Glomerular endothelial cell (primary cell): ENCODE measurements at regions not wholly inside any gene's neighbourhood (a gene's known extent, or its start where the extent isn't known, plus 50 kb on each side); places are given as distances from the start of the nearest gene placed in this dataset.

ENCODE experiments used
- DNase-seq: peaks from one replicate; pipeline ENCODE4 v3.0.0-alpha.2; 2011; ENCODE audit warnings: low read depth, low spot score; ENCODE audit errors: extremely low read depth

DNA sequence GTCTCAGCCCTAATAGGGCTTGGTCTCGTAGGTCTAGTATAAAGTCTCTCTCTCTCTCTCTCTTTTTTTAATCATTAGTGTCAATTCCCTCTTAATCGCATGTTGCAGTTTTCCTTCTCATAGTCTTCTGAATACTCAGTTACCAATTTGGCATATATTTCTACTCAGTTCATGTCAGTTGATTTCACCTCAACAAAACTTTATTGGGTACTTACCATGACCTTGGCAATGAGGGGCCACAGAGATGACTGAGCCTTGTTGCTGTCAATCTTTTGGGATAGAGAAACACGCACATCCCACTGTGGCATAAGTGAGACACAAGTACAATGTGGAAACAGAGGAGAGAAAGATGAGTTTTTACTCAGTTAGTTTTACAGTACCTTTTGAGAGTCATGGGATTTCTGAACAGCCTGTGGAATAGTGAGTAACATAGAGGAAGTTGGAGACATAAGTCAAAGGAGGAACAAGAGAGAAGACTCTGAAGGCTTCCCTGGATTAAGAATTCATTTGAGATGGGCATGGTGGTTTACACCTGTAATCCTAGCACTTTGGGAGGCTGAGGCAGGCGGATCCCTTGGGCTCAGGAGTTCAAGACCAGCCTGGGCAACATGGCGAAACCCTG, 150.2 kb upstream of the CBLB start:
- DNase-seq, result no peak

DNA sequence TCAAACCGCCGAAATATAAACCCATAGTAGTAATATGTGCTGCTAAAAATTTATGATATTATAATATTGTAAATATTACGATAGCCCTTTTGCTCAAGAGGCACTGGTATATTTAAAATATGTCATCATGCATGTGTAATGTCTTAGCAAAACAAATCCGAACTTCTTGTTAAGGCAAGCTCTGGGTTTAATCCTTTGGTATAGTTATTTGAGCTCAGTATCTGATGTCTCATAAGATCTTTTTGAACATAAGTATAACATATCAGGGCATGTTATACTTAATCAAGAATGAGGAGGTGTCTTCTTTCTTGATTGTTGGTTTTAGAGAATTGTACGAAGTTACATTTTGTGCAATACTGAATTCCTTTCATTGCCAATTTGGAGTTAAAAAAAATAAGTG, 154.1 kb upstream of the CBLB start:
- DNase-seq, result no peak

DNA sequence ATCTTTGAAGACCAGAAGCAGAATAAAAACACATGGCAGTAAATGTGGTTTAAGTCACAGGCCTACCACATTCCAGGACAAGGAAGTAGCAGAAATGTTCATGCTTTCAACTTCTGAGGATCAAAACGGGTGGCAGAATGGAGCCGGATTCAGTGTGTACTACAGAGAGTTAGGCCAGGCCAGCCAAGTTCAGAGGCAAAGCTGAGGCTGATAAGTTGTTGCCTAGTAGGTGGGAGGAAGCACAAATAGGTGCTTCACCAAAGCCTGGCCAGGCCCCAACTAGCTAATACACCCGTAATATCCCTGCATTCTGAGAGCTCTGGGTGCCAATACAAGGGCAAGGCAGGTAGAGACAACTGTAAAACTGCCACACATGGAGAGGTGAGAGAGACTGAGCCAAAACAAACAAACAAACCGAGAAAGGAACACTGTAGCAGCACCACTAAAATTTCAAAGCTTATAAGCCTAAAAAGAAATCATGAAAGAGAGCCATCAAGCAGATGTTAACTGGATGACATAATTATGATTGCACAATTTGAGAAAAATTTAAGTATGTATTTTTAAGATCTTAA, 156.4 kb upstream of the CBLB start:
- no peak for DNase-seq

DNA sequence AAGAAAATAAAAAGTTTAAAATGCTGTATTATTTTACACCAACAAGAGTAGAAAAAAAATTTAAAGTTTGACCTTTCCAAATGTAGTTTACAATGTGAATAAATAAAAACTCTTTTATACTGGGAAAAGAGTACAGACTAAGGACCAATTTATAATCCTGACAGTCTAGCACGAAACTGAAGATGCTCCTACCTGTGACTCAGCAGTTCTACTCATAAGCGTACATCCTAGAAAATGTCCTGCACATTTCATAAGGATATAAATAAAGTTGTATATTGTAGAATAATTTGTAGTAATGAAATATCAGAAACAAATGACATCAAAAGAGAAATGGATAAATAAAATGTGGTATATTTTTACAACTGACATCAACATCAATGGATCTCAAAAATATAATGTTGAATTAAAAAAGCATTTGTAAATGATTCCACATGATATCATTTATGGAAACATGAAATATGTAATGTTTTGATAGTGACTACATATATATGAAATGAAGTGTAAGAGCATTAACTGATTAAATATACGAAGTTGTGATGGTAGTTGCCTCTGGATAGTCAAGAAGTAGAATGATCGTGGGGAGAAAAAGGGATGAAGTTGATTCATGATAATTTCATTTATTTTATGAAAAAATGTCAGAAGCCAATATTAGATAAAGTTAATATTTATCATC, 161.3 kb upstream of the CBLB start:
- DNase-seq, result no peak

DNA sequence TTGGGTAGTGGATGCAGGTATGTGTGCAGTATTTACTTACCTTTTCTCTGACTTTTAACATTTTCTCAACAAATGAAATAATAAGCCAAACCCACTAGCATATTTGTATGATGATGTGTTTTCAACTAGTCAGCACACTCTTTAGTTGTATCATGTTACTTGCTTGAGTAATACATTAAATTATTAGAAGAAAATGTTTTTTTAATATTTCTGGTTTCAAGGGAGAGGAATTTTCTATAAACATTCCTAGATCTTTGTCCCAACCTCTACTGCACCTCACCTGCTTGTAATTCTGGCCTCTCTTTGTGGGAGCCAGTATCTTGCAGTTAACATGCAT, 161.8 kb upstream of the CBLB start:
- no peak for DNase-seq

DNA sequence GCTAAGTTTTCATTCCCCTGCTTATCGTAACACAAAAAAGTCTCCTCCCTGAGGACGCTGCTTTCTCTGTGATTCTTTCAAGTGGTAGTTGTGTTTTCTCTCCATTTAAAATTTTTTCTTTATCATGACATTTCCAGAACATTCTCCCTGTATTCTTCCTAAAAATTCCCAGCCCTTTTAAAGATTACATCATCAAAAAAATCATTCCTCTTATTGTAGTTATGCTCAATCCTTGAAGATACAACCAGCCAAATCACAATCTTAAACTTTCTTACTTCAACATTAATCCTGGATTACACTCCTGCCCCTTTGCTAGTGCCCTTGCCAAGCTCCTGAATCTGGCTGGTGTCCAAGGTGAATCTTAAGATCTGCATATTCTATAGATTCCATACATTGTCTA, 163.7 kb upstream of the CBLB start:
- no peak for DNase-seq

DNA sequence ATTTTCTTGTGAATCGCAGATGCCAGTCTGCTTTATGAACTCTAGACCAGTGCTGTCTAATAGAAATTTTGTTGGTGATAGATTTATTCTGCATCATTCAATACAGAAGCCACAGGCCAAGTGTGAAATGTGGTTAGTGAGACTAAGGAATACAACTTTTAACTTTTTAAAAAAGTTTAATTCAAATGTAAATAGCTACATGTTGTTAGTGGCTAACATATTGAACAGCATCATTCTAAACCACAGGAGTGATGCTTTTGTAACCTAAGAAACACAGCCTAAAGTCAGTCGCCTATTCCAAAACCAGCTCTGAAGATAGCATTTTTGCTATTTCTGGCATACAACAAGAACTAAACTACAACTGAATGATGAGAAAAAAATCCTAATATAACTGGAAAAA, 164.8 kb upstream of the CBLB start:
- DNase-seq, result no peak

DNA sequence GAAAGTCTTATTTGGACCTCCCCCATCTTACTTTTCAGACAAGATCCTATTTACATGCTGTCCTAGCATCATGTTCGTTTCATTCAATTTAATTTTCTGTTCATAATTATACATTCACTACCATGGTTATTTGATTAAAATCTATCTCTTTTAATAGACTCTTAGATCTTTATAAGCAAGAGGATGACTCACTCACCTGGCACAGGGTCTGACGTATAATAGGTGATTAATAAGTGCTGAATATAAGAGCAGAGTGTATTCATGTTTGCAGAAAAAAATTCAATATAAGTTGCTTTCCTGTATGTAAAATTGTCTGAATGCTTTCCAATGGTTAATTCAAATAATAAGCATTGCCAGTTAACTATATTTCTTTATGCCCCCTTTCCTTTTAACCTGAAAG, 165.5 kb upstream of the CBLB start:
- DNase-seq, result no peak

DNA sequence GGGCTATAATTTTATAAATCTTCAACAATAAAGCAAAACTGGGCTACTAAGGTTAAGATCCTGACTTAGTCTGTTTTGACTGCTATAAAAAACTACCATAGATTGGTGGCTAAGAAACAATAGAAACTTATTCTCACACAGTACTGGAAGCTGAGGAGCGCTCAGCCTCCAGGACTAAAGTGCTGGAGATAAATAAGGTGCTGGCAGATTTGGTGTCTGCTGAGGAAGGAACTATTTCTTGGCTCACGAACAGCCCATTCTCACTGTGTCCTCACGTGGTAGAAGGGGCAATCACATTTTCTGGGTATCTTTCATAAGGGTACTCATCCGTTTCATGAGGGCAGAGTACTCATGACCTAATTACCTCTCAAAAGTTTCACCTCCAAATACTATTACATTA, 166.8 kb upstream of the CBLB start:
- no peak for DNase-seq

DNA sequence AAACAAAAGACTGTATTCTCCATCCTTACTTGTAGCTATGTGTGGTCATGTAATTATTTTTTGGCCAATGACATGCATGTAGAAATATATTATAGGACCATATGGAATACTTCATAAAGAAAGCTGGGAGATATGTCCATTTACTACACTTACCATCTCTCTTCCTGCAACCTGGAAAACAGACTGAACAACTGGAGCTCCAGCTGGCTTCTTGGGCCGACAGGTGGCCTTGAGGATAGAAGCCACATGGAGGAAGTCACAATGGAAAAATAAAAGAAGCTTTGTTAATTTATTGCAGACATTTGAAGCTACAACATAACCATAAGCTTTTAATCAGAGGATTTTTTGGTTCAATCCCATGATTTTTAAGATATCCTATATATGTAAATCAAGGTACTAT, 167.9 kb upstream of the CBLB start:
- no peak for DNase-seq

DNA sequence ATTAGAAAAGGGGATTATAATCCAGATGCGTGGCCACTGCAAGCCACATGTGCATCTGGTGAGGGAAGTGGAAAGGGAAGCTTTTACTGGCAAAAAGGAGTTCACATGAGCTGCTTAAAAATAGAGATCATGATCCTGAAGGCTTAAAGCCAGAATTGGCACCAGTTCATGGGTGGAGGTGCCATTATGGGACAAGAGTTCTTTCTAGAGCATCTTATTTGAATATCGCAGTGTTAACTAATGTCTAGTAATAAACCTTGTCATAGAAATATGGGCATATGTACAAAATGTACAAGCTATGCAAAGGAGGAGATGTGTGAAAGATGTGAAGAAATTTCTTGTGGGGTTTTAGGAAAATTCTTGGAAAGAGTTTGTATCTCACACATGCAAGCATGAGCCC, 178.4 kb upstream of the CBLB start:
- no peak for DNase-seq

DNA sequence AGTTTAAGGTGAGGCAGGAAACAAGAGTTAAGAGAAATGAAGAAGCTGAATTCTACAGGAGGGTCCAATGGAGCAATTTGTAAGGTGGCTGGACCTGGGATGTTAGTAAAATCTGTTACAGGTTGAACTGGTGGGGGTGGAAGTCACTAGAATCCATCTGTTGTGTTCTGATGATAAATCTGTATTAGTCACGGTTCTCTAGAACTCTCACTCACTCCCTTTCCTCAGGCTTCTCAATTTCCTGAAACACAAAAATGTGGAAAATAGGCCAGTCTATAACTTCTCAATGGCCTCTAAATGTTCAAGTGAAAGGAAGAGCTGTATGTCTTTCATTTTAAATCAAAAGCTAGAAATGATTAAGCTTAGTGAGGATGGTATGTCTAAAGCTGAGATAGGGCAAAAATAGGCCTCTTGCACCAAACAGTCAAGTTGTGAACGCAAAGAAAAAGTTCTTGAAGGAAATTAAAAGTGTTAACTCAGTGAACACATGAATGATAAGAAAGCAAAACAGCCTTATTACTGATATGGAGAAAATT, 180.2 kb upstream of the CBLB start:
- no peak for DNase-seq

DNA sequence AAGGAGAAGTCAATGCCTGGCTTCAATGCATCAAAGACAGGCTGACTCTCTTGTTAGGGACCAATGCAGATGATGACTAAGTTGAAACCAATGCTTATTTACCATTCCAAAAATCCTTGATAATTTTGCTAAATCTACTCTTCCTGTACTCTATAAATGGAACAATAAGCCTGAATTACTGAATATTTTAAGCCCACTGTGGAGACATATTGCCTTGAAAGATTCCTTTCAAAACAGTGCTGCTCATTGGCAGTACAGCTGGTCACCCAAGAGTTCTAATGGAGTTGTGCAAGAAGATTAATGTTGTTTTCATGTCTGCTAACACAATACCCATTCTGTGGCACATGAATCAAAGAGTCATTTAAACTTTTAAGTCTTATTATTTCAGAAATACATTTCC, 181.0 kb upstream of the CBLB start:
- no peak for DNase-seq

DNA sequence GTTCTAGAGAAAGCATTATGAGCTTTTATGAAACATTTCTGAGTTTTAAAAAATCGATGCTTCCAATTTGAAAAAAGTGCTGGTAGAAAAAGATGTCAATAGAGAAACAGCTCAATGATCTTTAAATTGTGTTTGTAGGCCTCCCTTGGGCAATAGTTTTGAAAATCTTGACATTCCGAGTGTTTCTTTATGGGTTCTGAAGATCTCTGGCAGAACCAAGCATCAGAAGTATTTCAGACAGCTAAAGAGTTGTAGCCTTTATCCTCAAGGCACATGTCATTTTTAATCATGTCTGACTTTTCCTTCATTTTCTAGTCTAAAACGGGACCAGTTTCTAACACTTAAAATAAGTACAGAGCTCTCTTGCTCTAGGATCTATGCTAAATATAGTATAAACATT, 188.1 kb upstream of the CBLB start:
- DNase-seq, result no peak

DNA sequence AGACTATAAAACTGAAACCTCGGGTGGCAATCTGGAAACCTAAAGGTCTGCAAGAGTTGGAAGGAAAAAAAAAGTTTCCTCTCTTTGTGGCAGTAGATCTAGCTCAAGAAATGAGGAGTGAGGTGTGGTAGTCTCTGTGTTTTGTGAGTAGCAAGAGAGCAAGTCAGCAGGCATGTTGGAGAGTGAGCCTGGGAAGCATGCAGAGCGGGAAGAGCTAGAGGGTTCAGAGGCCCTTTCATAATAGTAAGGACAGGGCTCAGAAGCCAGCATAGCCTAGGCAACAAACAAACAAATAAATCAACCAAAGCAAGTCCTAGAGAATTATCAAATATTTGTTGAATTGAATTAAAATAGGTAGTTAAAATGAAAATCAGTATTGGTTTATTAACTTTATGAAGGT, 189.7 kb upstream of the CBLB start:
- no peak for DNase-seq

DNA sequence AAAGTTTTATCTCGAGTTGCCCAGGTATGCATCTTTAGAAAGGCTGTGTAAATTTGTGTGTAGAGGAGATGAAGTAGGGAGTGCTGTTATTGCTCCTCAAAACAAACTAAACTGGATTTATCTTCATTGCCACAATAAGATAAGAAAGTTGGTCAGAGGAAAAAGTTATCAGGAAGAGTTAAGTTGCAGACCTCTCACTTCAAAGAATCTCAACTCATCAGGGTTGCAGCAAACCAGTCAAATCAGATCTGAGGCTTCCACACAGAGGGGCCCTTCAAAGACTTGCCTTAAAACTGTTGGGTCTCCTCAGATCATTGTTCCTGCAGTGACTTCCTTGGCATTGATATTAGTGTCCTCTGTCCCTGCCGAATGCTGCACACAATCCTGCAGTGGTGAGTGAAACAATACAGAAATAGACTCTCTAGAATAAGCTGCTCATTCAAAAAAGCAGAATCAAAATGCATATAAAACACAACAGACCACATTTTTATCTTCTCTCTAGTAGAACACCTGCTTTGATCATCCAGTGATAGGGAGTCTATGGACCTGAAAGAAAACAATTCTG, 191.2 kb upstream of the CBLB start:
- no peak for DNase-seq

DNA sequence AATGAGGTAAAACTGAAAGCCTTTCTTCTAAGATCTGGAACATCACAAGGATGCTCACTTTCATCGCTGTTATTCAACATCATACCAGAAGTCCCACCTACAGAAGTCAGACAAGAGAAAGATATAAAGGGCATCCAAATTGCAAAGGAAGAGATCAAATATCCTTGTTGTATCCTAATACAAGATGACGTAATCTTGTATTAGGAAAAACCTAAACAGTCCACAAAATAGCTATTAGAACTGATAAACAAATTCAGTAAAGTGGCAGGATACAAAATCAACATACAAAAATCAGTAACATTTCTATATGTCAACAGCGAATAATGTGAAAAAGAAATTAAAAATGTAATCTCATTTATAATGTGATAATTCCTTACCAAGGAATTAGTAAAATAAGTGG, 195.1 kb upstream of the CBLB start:
- DNase-seq, result no peak

DNA sequence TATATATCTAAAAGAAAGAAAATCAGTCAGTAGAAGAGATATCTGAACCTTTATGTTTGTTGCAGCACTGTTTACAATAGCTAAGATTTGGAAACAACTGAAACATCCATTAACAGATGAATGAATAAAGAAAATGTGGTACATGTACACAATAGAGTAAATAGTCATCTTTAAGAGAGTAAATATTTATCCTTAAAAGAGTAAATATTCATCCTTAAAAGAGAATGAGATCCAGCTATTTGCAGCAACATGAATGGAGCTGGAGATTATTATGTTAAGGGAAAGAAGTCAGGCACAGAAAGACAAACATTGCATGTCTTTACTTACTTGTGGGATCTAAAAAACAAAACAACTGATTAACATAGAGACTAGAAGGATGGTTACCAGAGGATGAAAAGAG, 197.0 kb upstream of the CBLB start:
- no peak for DNase-seq

DNA sequence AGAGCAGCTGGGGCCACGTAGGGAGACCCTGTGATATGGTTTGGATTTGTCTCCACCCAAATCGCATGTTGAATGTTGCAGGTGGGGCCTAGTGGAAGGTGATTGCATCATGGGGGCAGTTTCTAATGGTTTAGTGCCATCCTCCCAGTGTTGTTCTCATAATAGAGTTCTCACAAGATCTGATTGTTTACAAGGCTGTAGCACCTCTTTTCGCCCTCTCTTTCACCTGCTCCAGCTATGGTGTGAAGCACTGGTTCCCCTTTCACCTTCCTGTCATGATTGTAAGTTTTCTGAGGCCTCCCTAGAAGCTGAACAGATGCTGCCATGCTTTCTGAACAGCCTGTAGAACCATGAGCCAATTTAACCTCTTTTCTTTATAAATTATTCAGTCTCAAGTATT, 198.9 kb upstream of the CBLB start:
- no peak for DNase-seq

DNA sequence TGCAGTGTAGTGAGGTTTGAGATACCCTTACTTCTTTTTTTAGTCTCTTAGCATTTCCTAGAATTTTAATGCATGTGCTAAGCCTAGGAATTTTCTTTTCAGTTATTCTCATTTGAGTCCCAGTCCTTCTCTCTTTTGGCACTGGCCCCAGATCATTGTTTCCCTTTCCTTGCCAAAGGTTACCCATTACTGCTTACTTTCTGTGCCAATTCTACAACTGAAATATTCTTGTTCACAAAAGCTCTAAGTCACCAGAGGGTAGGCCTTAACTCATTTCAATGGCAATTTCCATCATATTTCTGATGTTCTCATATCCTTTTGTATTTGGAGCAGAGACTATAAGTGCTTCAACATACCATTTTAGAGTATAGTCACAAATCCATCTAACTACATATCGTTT, 199.6 kb upstream of the CBLB start:
- no peak for DNase-seq

DNA sequence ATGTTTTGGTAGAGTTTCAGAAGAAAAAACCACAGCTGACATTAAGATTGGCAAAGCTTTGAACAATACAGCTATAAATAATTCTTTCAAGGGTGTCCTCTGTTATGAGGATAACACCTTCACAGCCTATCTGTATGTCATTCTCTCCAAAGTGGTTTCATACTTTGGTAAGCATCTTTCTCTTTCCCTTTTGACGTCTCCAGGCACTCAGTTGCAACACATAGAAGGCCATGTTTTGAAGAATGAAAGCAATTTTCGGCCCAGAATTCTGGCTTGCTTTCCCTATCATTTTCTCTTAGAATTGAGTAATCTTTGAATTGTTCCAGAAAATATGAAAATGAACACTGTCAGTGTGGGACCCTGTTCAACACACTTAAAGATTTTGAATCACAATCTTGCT, 200.0 kb upstream of the CBLB start:
- no peak for DNase-seq

DNA sequence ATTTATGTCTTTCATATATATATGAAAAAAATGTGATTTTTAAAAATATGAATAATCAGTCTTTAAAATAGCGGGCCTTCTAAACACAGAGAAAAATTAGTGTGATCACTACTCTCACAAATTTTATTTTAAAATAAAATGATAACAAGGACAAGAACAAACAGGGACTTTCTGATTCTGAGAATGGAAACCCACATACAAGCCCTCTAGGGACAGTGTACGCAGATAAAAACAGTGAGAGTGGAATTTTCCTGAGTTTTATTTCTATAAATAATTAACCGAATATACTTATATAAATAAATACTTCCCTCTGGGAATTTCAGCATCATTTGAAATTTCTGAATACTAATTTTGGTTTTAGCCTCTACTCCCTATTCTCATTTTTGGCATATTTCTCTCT, 201.4 kb upstream of the CBLB start:
- DNase-seq, result no peak
